GM12892 (cell line): ENCODE measurements at regions not wholly inside any gene's neighbourhood (a gene's known extent, or its start where the extent isn't known, plus 50 kb on each side); places are given as distances from the start of the nearest gene placed in this dataset.

Experiments
- DNase-seq: peaks from one replicate; pipeline ENCODE4 v3.0.0; 2011; ENCODE audit not compliant: insufficient read length
- FAIRE-seq: peaks from 2 replicates; lab custom pipeline; 2011; peaks lifted over from hg19 to GRCh38; lab: Jason Lieb, UNC
- POLR2A ChIP-seq: IDR thresholded peaks from 2 replicates; pipeline ENCODE4 v1.6.1; 2011; ENCODE audit warnings: low read depth, low read length, control low read depth
- POLR2AphosphoS5 ChIP-seq: IDR thresholded peaks from 2 replicates; pipeline ENCODE4 v1.6.1; 2011; ENCODE audit warnings: low read depth, low read length, control low read depth
- TAF1 ChIP-seq: IDR thresholded peaks from 2 replicates; pipeline ENCODE4 v1.6.1; 2011; ENCODE audit warnings: low read depth, mild to moderate bottlenecking, control low read depth, low read length, borderline replicate concordance

DNA sequence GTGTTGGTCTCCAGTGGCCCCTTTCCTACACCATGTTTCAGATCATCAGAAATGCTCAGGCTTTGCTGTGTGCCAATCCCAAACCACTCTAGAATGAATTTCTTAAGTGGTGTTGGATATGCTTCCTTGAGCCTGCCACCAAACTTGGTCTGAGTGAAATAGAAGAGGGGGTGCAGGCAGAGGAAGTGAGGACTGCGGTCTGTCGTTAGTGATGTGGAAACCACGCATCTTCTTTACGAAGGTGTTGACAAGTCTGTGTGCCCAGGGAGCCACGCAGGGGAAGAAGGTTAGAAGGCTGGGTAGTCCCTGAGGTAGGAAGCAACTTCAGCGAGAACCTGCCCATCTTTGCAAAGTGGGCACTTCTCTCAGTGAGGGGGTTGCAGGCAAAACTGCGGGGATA lies 187.4 kb upstream of the NAV2 start:
- DNase-seq (no peak), FAIRE-seq (peak; percentile 69)
- TF ChIP-seq POLR2AphosphoS5 (no peak), TAF1 (no peak), POLR2A (no peak)

DNA sequence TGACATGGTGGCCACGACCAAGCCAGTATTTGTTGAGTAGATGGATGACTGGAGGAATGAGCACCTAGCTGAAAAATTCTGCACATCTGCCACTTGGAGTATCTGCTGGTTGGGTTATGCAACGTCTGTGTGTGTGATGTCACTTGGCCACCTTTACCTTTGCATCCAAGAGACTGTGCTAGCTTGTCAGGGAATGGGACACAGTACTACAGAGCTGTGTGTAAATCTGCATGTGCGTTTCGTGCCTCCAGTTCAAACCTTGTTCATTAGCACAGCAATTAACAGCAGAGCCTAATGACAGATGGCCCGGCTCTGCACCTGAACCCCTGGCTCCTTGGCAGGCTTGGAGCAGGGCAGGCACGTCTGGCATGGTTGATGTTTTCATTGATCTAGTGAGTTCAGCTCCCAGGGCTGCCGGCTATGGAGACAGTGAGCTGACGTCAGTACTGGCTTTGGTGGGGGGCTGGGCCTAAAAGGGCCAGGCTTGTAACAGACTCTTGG lies 188.4 kb upstream of the NAV2 start:
- no peak for TF ChIP-seq POLR2A
- no peak for TF ChIP-seq POLR2AphosphoS5
- no peak for TF ChIP-seq TAF1
- DNase-seq = no peak
- no peak for FAIRE-seq

DNA sequence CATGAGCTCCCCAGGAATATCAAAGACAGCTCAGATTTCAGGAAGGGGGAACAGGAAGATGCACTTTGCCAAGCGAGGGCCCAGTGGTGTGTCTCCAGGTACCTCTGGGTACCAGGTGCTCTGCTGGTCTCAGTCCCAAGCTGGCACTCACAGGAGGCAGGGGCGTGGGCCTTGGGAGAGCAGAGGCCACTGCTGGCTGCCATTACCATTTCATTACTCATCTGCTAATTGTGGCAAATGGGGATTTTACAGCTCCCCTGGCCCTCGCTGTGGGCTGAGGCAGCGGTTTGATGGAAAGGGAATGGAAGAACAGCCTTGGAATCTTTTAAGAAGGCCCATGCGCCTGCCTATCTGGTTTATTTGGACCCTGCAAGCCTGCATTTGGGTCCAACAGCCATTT lies 192.0 kb upstream of the NAV2 start:
- TF ChIP-seq TAF1 (no peak), POLR2A (no peak), POLR2AphosphoS5 (no peak)
- DNase-seq (no peak), FAIRE-seq (no peak)

DNA sequence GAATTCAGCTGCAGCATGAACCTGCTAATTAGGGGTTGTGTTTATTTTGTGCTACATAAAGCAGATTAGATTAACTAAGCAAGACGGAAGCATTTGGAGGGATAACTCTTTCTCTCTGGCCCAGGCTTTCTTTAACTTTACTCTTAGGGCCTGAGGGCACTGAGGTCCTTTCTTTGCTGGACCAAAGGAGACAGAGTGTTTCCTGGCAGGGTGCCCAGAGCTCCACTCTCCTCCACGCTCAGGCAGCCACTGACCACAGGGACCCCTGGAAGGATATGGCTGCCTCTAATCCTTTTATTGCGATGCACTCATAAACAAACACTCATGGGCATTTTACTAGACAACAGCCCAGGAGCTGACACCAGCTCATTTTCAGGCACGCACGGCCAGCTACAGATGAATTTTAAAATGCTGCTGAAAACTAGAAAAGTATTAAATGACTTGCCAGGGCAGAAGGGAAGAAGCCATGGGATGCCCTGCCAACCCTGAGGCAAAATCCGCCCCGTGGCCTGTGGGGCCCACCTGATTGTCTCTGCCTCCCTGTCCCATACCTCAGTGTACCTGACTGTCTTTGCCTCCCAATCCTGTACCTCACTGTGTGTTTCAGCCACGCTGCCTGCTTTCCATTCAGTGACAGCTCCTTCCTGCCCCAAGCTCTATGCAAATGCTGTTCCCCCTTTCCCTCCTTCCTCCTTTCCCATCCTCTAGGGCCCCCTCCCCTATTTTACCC lies 192.6 kb upstream of the NAV2 start:
- TF ChIP-seq TAF1 = no peak
- no peak for TF ChIP-seq POLR2AphosphoS5
- no peak for TF ChIP-seq POLR2A
- DNase-seq (no peak), FAIRE-seq (no peak)

DNA sequence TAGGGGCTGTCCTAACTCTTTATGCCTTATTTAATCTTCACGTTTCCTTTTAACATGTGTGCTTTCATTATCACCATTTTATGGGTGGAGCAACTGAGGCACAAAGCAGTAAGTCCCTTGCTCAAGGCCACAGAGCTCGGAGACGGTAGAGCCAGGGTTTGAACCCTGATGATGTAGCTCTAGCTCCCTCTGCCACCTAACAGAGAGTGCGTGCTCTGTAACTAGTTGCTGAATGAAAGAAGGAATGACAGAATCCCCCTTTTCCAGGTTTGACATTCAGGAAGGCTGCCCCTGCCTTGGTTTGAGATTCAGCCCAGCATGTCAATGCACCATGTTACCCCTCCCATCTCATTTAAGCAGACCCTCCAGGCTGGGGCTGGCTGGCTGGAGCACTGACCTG lies 193.3 kb upstream of the NAV2 start:
- no peak for TF ChIP-seq POLR2AphosphoS5
- TF ChIP-seq TAF1 = no peak
- no peak for TF ChIP-seq POLR2A
- no peak for DNase-seq
- no peak for FAIRE-seq

DNA sequence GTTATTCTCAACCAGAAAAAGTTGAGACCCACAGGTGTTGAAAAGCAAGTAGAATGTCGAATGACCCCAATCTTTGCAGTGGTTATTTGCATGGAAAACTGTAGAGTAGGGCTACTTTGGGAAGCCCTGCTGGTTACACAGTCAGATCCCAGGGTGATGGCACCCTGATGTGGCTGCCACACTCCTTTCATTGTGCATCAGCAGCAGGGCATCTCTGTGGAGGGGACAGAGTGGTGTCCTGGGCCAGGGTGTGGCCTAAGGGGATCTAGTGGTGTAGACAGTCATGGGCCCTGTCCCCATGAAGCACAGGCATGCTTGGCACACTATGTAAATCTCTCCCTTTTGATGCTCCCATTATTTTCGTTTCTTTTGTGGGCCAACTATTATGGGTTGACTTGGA lies 199.4 kb upstream of the NAV2 start:
- TF ChIP-seq POLR2A (no peak), POLR2AphosphoS5 (no peak), TAF1 (no peak)
- no peak for DNase-seq
- no peak for FAIRE-seq

DNA sequence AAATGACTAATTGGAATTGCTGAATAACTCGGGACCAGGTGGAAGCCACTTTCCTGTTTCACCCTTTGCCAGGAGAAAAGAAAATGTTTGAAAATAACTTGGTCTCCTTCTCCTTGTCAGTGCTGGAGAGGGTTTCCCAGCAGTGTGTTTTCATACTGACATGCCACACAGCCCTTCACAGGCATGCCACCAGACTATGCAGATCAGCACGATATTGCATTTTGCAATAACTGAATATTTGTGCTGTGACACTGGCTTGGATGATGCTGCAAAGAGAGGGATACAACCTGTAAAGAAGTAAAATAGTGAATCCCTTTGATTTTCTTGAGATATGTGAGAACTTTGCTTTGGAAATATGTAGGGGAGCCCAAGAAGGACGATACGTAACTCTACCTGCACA lies 200.0 kb upstream of the NAV2 start:
- FAIRE-seq (no peak), DNase-seq (no peak)
- TF ChIP-seq POLR2AphosphoS5 (no peak), POLR2A (no peak), TAF1 (no peak)

DNA sequence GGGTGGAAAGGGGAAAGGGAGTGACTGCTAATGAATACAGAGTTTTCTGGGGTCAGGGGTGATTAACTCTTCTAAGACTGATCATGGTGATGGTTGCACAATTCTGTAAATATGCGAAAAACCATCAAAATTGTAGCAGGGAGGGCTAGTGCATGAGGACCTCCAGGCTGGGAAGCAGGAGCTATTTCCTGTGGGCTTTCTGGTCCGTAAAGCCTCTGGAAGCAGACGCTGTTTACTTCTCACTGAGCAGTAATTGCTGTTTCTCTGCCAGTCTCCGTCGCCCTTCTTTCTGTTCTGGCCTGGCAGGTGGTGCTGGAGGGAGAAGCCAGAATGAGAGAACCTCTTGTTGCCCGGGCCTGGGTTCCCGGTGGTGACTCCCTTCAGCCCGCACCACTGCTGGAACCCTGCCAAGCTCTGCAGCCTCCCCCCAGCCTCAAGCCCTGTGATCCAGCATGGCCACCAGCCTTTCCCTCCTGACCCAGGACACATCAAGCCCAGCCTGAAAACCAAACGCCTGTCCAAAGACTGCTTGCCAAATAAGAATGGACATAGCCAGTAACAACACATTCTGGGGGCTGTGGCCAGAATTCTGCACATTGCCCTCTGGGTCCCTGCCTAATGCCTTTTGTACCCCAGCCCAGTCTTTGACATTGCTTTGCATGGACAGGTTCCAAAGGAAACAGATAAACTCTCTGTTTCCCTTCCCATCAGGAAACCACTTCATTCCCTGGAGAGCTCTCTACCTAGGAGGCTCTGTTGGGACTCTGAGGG lies 201.0 kb upstream of the NAV2 start:
- DNase-seq (no peak), FAIRE-seq (no peak)
- TF ChIP-seq POLR2AphosphoS5 (no peak), TAF1 (no peak), POLR2A (no peak)

DNA sequence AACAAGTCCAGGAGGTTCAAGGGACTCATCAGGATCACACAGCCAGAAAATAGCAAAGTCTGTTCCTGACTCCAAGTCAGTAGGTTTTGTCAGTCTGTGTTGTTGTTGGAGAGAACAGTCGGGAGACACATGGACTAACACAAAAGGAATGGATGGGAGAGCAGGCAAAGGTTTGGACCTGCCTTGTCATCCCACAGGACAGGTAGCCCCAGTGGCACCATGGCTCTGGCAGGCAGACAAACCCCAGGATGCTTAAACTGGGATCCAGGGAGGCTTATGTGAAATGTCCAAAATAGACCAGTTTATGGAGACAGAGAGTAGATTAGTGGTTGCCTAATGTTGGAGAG lies 201.6 kb upstream of the NAV2 start:
- DNase-seq (no peak), FAIRE-seq (no peak)
- TF ChIP-seq POLR2A = no peak
- no peak for TF ChIP-seq TAF1
- TF ChIP-seq POLR2AphosphoS5 = no peak

DNA sequence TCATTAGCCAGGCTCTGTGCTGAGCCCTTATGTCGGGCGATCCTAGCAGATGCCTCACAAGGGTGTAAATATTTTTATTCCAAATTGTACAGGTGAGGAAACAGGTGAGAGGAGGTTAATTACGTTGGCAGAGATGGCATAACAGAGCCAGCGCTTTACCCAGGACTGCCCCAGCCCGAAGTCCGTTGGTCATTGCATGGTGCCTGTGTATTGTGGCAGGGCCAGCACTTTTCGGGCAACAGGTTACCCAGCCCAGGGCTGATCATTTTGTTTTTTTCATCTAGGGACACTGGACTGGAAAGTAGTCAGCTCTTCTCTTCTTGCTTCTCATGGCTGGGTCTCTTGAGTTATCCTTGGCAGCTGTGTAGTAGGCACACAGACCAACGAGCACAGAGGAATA lies 202.2 kb upstream of the NAV2 start:
- FAIRE-seq (no peak), DNase-seq (no peak)
- TF ChIP-seq POLR2A (no peak), POLR2AphosphoS5 (no peak), TAF1 (no peak)

DNA sequence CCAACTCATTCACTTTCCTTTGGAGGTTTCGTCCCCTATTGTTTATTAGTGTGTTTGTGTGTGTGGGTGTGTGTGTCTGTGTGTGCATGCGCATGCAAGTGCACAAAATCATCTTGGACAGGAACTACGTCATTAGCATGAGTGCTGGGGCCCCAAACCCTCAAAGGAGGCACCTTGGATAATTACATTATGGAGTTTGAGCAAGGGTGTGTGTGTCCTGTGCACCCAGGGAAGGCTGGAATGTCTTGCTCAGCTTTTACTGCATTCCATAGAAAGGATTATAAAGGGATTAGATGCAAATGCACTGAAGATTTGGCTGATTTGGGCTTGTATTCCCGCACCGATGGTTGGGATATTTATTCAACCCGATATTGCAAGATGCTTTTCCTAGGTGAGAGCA lies 203.4 kb upstream of the NAV2 start:
- no peak for TF ChIP-seq TAF1
- TF ChIP-seq POLR2A = no peak
- TF ChIP-seq POLR2AphosphoS5 = no peak
- FAIRE-seq = no peak
- DNase-seq = no peak
